ENCODE measurements at regions not wholly inside any gene's neighbourhood (a gene's known extent, or its start where the extent isn't known, plus 50 kb on each side); places are given as distances from the start of the nearest gene placed in this dataset.

- WGBS (ENCODE audit: insufficient coverage): 85% methylated on average over 7 of the region's 7 CpGs
- Mint-ChIP-seq H3K4me1 (no peaks in the 10 kb centered on the region), H3K4me3 (no peak overlapping the region), H3K36me3 (no peaks in the 10 kb centered on the region), H3K27ac (no peak overlapping the region), H3K27me3 (ENCODE audit: low read depth in 3 of 3) (peaks cover 0 to 3% (median 0%) of the 10 kb centered on the region in 3 donors), H3K9me3 (peaks cover 0 to 9% (median 3%) of the 10 kb centered on the region in 7 donors)
- Histone ChIP-seq H3K4me3 (replicated peaks in 1 of 3; ENCODE audit: low read depth in 2 of 3, low read length in 3 of 3) (no peak overlapping the region), H3K27me3 (ENCODE audit: control insufficient read depth in 2 of 2, insufficient read depth in 2 of 2, low read length in 2 of 2) (no peaks in the 10 kb centered on the region), H3K4me1 (ENCODE audit: control insufficient read depth in 1 of 2, insufficient read depth in 2 of 2, low read length in 2 of 2) (no peaks in the 10 kb centered on the region), H3K4me2 (replicated peaks; ENCODE audit: extremely low read depth, low read length, poor library complexity, severe bottlenecking) (no peak overlapping the region), H2AFZ (ENCODE audit: insufficient read depth, low read depth, low read length, poor library complexity, severe bottlenecking) (no peak overlapping the region), H4K20me1 (ENCODE audit: insufficient read depth, low read length) (no peaks in the 10 kb centered on the region), H3K79me2 (ENCODE audit: insufficient read depth, low read length) (no peaks in the 10 kb centered on the region), H3K9ac (ENCODE audit: insufficient read depth, low read length, poor library complexity, severe bottlenecking) (no peak overlapping the region), H3K36me3 (replicated peaks in 1 of 2; ENCODE audit: control insufficient read depth in 1 of 2, insufficient read depth in 2 of 2, low read length in 2 of 2) (no peaks in the 10 kb centered on the region), H3K9me3 (replicated peaks in 1 of 2; ENCODE audit: control insufficient read depth in 1 of 2, insufficient read depth in 1 of 2, low read length in 2 of 2) (no peaks in the 10 kb centered on the region), H3K27ac (ENCODE audit: low read depth in 1 of 2, low read length in 2 of 2) (no peak overlapping the region)
- intact Hi-C loops (cut with micrococcal nuclease): no loop called here
- no peak for TF ChIP-seq CTCF (IDR thresholded peaks at IDR 0.05)
- no peak for DNase-seq
Measured at GRCh38 chr18:75530566-75531211, 103.2 kb upstream of the SMIM21 start.

GRCh38 chr18:75530118-75530517 lies 102.6 kb upstream of the SMIM21 start:
- no peak overlapping the region for H3K9ac ChIP-seq (ENCODE audit: insufficient read depth, low read length, poor library complexity, severe bottlenecking)
- H3K9me3 ChIP-seq (replicated peaks in 1 of 2; ENCODE audit: control insufficient read depth in 1 of 2, insufficient read depth in 1 of 2, low read length in 2 of 2): no peaks in the 10 kb centered on the region
- H3K4me1 ChIP-seq (ENCODE audit: control insufficient read depth in 1 of 2, insufficient read depth in 2 of 2, low read length in 2 of 2): no peaks in the 10 kb centered on the region
- Mint-ChIP-seq H3K27ac (no peak overlapping the region), H3K4me1 (no peaks in the 10 kb centered on the region), H3K9me3 (peaks cover 0 to 9% (median 2%) of the 10 kb centered on the region in 7 donors), H3K4me3 (no peak overlapping the region), H3K27me3 (ENCODE audit: low read depth in 3 of 3) (peaks cover 0 to 3% (median 0%) of the 10 kb centered on the region in 3 donors), H3K36me3 (no peaks in the 10 kb centered on the region)
- WGBS (ENCODE audit: insufficient coverage): 94% methylated on average over 3 of the region's 4 CpGs
- H3K4me2 ChIP-seq (replicated peaks; ENCODE audit: extremely low read depth, low read length, poor library complexity, severe bottlenecking): no peak overlapping the region
- intact Hi-C loops (cut with micrococcal nuclease): no loop called here
- no peak overlapping the region for H3K4me3 ChIP-seq (replicated peaks in 1 of 3; ENCODE audit: low read depth in 2 of 3, low read length in 3 of 3)
- no peaks in the 10 kb centered on the region for H3K79me2 ChIP-seq (ENCODE audit: insufficient read depth, low read length)
- no peaks in the 10 kb centered on the region for H4K20me1 ChIP-seq (ENCODE audit: insufficient read depth, low read length)
- H2AFZ ChIP-seq (ENCODE audit: insufficient read depth, low read depth, low read length, poor library complexity, severe bottlenecking): no peak overlapping the region
- no peaks in the 10 kb centered on the region for H3K36me3 ChIP-seq (replicated peaks in 1 of 2; ENCODE audit: control insufficient read depth in 1 of 2, insufficient read depth in 2 of 2, low read length in 2 of 2)
- no peak overlapping the region for H3K27ac ChIP-seq (ENCODE audit: low read depth in 1 of 2, low read length in 2 of 2)
- no peak for DNase-seq
- H3K27me3 ChIP-seq (ENCODE audit: control insufficient read depth in 2 of 2, insufficient read depth in 2 of 2, low read length in 2 of 2): no peaks in the 10 kb centered on the region
- TF ChIP-seq CTCF (IDR thresholded peaks at IDR 0.05): no peak
